GM10248 (cell line): ENCODE measurements at regions not wholly inside any gene's neighbourhood (a gene's known extent, or its start where the extent isn't known, plus 50 kb on each side); places are given as distances from the start of the nearest gene placed in this dataset.

Experiments
- CTCF ChIA-PET: fragments of 300-600 bp; sonication (Branson Sonifier 250); formaldehyde crosslinking; extraction: SDS; loops from one replicate; lab custom pipeline; 2021; ENCODE audit warnings: antibody characterized with exemption; lab: Yijun Ruan, JAX
- POLR2A ChIA-PET: fragments of 350-650 bp; sonication (Branson Sonifier 250); formaldehyde crosslinking; extraction: SDS; loops from one replicate; lab custom pipeline; 2020; ENCODE audit warnings: antibody characterized with exemption; lab: Yijun Ruan, JAX
- DNase-seq: peaks from one replicate; pipeline ENCODE4 v3.0.0; 2012; ENCODE audit errors: extremely low spot score
- CTCF ChIP-seq: IDR thresholded peaks from 2 replicates; pipeline ENCODE4 v1.5.1; 2012; ENCODE audit warnings: mild to moderate bottlenecking, low read depth; ENCODE audit errors: extremely low read depth, missing control alignments, control extremely low read depth

- TF ChIP-seq CTCF: no peak
- ChIA-PET POLR2A (no interaction called here), CTCF (interaction anchor here (2.3 kb wide), 1 partner anchor 27 kb away, joined by 6 read pairs; no protein-coding TSS in a partner anchor)
These were observed 500.6 kb downstream of the KIF4B start for GRCh38 chr5:155514105-155514563.

DNA sequence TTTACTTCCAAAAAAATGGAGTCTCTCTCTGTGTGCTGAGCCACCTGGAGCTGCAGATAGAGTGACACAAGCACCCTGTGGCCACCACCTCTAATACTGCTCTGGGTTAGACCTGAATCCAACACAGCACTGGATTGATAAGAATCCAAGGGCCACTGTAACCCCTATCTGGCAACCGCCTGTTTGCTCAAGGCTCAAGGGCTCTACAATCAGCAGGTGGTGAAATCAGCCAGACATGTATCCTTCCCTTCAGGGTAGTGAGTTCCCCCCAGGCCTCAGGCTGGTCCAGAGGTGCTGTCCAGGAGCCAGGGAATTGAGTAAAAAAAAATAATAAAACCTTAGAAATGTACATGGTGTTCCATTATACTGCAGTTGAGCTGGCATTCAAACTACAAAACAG is 509.0 kb downstream of the KIF4B start:
- ChIA-PET CTCF (no interaction called here), POLR2A (no interaction called here)
- TF ChIP-seq CTCF: no peak
- DNase-seq: no peak

More at GRCh38 chr5:155514105-155514563, 500.6 kb downstream of the KIF4B start:
- DNase-seq: no peak

DNA sequence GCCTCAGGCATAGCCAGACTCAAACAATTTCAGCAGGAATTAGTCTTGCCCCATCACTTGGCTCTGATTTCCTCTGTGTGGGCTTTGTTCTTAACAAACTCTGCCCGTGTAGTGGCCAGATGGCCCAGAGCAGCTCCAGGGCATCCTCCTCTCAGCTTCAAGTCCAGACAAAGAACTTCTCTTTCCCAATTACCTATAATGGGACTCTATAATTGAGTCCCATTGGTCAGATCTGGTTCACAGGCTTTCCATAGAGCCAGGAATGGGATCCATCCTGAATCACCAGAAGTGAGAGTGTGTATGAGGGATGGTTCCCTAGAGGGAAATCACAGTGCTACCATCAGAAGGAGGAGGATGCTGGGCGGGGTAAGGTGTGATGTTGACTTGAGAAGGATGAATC is 515.8 kb downstream of the KIF4B start:
- DNase-seq: no peak
- no peak for TF ChIP-seq CTCF
- ChIA-PET CTCF (no interaction called here), POLR2A (no interaction called here)

- CTCF ChIA-PET: no interaction called here
- no peak for DNase-seq
- POLR2A ChIA-PET: no interaction called here
These were observed 516.5 kb downstream of the KIF4B start for GRCh38 chr5:155530046-155530445.

GRCh38 chr5:155532621-155533311 is 519.2 kb downstream of the KIF4B start:
- ChIA-PET POLR2A (no interaction called here), CTCF (interaction anchor here (1.5 kb wide), 1 partner anchor 9 kb away, joined by 4 read pairs; no protein-coding TSS in a partner anchor)
- no peak for DNase-seq
- no peak for TF ChIP-seq CTCF

More at GRCh38 chr5:155530046-155530445, 516.5 kb downstream of the KIF4B start:
- TF ChIP-seq CTCF: no peak

- ChIA-PET POLR2A (no interaction called here), CTCF (interaction anchor here (2.0 kb wide), 1 partner anchor 25 kb away, joined by 6 read pairs; no protein-coding TSS in a partner anchor)
- DNase-seq: no peak
- TF ChIP-seq CTCF: no peak
These were observed 526.5 kb downstream of the KIF4B start for GRCh38 chr5:155540000-155540595.
